PC-3 (cell line): ENCODE measurements at regions not wholly inside any gene's neighbourhood (a gene's known extent, or its start where the extent isn't known, plus 50 kb on each side); places are given as distances from the start of the nearest gene placed in this dataset.

Experiments used
- CTCF ChIP-seq: fragments of 300-600 bp; sonication (generic); conservative IDR thresholded peaks from 2 replicates; pipeline ENCODE4 v1.5.1; 2017; ENCODE audit warnings: antibody characterized with exemption, low read depth, mild to moderate bottlenecking, low read length
- EZH2 ChIP-seq: fragments of 300-600 bp; sonication (generic); IDR thresholded peaks from one replicate; pipeline ENCODE4 v1.6.1; 2017; ENCODE audit warnings: antibody characterized with exemption, mild to moderate bottlenecking, low read length; ENCODE audit not compliant: unreplicated experiment
- EZH2phosphoT487 ChIP-seq: fragments of 300-600 bp; sonication (generic); IDR thresholded peaks from 2 replicates; pipeline ENCODE4 v1.6.1; 2018; ENCODE audit warnings: mild to moderate bottlenecking, antibody characterized with exemption, low read length, borderline replicate concordance

- no peak for TF ChIP-seq CTCF
- TF ChIP-seq EZH2 = no peak
- no peak for TF ChIP-seq EZH2phosphoT487
Measured at GRCh38 chr3:107188262-107188661, 189.0 kb upstream of the CCDC54 start.
